ENCODE measurements at regions not wholly inside any gene's neighbourhood (a gene's known extent, or its start where the extent isn't known, plus 50 kb on each side); places are given as distances from the start of the nearest gene placed in this dataset.

- no peak for DNase-seq (ENCODE audit: low read depth, low spot score)
These were observed 58.2 kb upstream of the GPRIN3 start for GRCh38 chr4:89365776-89366175.

- DNase-seq (ENCODE audit: low read depth, low spot score), result no peak
These were observed 57.8 kb upstream of the GPRIN3 start for GRCh38 chr4:89365375-89365774.

- no peak for DNase-seq (ENCODE audit: low read depth, low spot score)
These were observed 56.9 kb upstream of the GPRIN3 start for GRCh38 chr4:89364541-89364940.

- DNase-seq (ENCODE audit: low read depth, low spot score), result no peak
These were observed 56.2 kb upstream of the GPRIN3 start for GRCh38 chr4:89363786-89364185.

- DNase-seq (ENCODE audit: low read depth, low spot score), result no peak
These were observed 51.5 kb upstream of the GPRIN3 start for GRCh38 chr4:89358935-89359638.

- DNase-seq (ENCODE audit: low read depth, low spot score), result no peak
These were observed 50.2 kb upstream of the GPRIN3 start for GRCh38 chr4:89357787-89358186.
